ENCODE measurements at regions not wholly inside any gene's neighbourhood (a gene's known extent, or its start where the extent isn't known, plus 50 kb on each side); places are given as distances from the start of the nearest gene placed in this dataset.

DNA sequence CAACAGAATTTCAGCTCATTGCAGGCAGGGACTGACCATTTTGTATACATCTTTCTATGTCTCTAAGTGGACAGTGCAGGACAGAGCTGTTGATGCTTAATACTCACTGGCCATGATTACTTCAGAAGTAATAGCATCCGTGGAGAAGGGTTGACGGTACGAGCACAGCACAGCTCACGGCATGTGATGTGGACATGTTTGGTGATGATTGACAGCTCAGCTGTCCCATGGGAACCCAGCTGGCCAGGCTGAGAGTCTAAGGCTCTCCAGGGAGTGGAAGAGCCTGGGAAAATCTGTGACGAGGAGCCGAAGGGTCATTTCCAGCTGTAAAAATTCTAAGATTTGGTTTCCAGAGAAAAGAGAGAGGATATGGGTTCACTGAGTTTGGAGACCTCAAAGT lies 198.2 kb downstream of the SNX19 start:
- no peak for DNase-seq

DNA sequence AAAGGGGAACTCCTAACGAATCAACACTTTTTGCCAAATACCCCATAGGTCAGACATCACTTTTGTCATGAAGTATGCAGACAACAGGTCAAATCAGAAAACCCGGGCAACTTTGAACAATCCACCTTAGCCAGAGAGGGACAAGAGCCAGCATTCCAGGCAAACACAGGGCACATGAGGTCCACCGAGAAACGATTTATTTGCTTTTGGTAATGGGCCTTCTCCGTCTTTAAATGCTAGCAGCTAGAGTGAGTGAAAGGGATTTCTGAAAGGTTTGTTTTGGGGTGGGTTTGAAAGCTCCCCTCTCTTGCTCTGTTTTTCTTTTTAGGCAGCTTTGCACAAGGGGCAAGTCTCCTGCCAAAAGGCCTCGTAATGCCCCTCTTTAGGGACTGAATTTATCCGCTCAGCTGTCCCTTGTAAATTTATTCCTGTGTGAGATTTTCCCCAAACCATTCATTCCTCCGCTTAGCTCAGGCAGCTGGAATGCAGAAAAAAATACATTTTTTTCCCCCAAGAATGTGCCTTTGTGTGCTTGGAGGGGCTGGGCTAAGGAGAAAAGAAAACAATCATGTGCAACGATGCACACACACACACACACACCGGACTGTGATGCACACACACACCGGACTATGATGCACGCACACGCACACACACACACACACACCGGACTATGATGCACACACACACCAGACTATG lies 196.9 kb downstream of the SNX19 start:
- no peak for DNase-seq

DNA sequence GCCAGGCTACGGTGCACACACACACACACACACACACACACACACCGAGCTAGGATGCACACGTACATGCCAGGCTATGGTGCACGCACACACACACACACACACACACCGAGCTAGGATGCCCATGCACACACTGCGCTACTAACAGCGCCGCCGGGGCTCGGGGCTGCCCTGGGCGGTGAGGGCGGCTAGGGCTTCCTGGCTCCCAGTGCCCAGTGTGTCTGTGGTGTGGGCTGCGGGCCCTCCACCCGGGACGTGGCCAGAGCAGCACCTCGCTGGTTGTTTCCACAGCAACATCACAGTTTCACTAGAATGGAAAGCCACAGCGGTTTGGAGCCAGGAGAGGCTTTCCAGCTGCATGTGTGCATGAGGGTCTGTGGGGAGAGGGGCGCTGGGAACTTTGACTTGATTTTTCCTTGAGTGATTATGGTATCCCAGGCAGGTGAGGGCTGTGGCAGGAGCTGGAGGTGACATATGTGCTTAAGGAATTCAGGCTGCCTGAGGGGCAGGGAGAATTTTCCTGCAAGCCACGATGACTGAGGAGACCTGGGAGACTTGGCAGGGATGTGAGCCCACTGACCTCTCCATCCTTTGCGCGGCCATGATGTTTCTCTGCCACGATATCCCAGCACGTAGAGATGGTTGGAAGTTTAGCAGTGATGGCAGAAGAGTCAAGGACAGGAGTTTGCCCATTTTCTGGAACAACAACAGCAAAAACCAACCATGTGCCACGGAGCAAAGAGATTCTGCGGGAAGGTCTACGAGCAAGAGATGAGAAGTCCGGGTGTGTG lies 195.9 kb downstream of the SNX19 start:
- no peak for DNase-seq

DNA sequence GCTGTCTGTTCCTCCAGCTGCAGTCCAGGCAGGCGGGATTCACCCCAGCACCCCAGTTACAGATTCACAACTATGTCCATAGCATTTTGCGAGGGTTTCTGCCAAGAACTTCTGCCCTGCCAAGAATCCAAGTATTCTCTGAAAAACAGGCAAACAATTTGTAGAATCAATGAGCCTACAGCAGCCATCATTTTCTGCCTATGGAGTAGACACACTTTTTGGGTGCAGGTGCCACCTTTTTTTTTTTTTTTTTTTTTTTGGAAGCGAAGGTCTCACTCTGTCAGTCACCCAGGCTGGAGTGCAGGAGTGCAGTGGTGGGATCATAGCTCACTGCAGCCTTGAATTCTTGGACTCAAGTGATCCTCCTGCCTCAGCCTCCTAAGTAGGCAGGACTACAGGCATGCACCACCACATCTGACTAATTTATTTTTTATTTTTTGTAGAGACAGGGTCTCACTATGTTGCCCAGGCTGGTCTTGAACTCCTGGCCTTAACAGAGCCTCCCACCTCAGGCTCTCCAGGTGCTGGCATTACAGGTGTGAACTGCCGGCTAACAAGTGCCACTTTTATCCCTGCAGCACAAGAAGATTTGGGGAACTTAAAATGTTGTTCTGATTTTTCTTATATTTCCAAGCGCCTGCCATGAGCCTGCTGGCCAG lies 195.1 kb downstream of the SNX19 start:
- DNase-seq, result no peak

DNA sequence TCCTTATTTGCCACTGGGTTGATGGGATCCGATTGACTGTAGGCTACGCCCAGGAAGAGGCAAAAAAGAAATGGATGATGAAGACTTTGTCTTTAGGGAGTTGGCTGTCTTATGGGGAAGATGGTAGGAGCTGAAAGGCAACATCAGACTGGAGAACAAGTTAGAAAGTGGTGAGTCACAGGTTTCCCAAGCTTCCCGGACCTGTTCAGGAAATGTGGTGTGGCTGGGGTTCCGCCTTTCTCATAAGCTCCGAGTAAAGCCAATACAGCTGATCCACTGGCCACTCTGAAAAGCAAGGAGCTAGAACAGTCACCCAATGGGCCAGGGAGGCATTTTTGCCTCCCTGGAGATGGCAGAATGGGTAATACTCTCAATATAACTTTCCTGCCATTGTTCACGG lies 194.5 kb downstream of the SNX19 start:
- no peak for DNase-seq

DNA sequence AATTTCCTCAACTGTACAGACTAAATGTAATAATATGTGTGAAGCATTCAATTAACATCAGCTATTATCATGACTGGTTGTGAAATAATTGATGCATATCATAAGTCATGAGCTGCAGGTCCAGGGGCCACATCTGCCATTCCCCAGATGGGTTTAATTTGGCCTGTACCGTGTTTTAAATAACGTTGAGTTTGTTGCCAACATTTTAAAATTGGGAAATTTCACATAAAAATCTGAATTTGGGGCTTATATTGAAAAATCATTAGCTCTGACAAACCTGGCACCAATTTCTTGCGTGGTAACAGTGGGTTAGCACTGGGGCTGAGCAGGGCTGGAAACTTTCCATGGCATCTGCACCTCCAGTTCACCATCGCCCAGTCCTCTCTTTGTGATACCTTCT lies 193.9 kb downstream of the SNX19 start:
- DNase-seq, result no peak

DNA sequence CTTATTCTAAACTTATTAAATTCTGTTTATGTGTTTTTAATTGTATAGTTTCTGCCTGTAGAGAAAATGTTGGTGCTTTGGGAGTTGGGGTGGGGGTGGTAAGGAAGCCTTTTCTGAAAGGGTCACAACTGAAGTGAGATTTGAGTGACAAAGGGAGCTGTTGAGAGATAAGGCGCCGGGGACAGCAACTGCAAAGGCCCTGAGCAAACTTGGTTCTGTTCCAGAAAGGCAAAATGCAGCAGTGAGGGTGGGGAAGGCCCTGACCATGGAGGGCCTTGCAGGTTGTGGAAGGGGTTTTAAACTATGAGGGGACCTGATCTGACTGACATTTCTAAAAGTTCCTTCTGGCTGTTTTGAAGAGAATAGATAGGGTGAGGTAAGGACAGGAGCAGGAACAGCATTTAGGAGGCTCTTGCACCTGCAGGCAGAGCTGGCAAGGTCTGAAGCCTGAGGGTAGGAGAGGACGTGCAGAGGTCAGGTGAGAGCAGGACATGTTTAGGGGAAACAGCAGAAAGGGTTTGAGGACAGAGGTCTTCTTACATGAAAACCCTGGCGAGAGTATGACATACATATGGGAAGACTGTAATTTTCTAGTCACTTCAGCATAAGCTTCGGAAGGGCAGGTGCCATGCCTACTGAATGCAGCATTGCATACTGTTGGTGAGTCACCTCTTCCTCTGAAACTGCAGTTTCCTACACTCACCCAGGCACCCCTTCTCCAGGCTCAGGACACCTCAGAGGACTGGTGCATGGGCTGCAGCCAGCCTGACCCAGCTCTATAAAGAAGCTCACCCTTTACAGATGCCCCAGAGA lies 190.7 kb downstream of the SNX19 start:
- no peak for DNase-seq

DNA sequence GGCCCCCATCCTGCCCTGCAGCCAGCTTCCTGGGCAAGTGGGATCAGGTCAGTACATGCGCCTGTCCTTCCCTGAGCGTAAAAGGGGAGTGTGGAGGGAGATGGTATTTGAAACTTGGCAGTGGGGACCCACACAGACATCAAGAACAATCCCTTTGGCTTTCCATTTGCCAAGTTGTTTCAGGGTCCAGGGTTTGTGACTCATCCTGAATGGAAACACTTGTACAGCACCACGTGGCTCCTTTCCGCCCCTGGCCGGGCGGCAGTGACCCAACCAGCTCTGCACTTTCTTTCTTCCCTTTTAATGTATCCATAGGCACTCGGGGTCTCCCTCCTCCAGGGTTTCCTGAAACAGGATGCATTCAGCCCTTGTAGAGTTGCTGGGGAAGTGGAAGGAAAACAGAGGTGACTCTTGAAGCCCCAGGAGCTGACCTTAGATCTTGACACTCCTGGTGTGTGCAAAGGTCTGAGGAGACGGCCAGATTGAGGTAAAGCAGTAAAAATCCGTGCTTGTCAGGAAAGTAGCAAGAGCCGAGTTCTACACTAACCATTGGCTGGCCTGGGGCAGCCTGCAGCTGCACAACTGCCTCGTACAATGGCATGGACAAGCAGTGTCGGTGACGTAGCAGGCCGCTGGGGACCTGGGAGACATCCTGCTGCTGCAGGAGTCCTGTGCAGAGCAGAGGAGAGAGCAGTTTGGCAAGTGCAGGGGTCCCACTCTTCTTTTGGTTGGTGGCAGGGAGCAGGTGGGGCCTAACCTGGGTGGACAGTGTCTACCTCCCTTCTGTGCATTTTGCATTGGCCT lies 189.8 kb downstream of the SNX19 start:
- no peak for DNase-seq

DNA sequence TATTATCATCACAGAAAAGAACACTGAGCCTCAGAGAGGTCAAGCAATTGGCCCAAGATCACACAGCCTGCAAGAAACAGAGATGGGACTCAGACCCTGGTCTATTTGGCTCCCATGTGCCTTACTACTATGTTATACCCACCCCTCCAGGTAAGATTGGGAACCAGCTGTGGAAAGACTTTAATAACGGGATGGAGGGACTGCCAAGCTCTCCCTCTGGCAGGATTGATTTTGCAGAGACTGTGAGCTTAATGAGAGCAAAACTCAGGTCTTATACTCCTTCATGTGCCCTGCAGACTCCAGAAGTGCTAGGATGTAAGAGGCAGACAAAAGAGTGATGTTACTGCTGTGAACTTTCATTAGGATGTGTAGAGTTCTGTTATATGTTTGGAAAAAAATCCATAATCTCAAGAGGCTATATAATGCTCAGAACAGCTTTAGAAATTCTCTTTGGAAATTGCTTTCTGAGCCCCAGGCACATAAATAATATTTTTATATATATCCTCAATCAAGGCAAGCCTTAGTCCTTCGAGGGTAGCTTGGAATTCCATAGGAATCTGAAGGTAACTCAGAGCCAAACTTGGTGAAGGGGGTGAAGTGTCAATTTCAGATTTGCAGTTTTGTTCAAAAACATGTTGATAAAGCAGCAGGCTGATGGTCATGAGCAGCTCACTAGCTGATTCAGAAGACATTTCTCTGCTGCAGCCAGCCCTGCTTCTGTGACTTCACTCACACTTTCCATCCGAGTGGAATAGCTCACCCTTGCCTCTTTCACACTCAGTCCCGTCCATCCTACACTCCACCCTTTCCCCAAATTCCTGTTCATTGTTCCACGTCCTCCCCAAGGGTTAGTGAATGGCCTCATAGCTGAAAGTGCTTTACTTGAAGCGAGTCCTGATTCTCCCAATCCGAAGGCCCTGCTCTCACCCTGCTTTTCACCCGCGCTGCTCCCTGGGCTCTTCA lies 188.8 kb downstream of the SNX19 start:
- no peak for DNase-seq

DNA sequence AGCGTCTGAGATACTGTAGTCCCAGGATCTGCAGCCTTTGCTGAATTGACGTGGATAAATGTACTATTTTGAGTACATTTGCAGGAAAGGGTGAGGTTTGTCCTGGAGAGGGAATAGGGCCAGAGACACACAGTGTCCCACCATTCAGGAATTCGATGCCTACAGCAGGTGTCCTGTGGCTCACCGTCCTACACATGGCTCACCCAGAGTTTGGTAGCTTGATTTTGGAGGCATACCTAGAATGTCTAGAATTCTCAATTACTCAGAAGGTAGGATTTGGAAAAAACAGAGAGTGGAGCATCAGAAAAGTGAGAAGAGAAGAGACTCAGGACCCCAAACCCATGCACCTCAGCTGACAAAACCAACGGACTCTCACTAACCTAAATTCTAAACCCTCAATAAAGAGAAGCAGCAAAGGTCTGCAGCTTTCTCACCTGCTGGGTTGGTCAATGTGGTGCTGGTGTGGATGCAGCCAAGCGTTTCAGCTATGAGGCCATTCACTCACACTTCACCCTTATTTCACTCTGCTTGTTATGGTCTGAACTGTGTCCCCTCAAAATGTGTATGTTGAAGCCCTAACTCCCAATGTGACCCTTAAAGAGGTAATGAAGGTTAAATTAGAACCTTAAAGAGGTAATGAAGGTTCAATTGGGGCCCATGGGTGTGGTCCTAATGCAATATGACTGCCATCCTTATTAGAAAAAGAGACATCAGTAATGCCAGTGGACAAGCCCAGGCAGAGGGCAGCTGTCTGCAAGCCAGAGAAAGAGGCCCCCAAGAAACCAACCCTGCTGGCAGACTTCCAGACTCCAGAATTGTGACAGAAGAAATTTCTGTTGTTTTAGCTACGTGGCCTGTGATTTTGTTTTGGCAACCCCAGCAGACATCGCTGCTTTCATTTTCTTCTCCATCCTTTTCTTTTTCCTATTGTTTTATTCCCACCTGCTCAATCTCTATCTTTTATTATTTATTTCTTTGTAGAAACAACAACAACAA lies 187.8 kb downstream of the SNX19 start:
- no peak for DNase-seq

DNA sequence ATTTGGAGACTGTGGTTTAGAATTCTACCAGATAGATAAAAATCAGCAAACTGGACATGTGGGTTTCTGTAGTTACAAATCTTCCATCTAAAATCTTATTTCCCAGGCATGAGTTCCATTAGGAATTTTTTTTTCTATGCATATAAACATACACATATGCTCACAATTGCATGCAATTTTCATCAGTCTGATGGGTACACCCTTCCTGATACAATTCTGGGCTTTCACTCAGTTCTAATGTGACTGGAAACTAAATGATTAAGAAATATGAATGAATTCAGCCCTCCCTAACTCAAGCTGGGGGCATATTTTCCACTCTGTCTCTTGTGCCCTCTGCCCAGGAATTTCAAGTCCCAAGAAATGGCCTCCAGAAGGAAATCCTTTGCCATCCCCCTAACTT lies 187.1 kb downstream of the SNX19 start:
- no peak for DNase-seq

DNA sequence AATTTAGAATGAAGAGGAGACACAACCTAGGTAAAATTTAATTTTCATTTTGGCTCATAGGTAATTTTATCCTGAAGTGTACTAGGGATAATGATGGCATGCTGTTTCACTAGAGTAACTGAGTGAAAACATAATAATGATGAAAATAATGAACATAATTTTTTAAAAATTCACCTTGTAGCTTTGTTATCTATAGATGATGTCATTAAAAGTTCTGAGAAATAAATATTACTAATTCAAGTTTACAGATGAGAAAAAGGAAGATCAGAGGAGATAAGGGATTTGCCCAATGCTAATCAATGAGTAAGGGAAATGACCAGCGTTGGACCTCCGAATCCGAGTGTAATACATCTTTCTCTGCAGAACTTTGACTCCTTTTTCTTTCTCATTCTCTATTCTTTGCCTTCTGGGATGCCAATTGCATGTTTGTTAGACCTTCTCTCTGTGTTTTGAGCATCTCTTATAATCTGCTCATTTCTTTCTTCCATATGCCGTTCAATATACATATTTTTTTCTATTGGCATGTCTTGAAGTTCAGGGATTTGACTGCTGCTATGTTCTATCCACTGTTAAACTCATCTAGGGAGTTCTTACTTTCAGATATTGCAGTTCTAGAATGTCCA lies 186.5 kb downstream of the SNX19 start:
- DNase-seq, result no peak

DNA sequence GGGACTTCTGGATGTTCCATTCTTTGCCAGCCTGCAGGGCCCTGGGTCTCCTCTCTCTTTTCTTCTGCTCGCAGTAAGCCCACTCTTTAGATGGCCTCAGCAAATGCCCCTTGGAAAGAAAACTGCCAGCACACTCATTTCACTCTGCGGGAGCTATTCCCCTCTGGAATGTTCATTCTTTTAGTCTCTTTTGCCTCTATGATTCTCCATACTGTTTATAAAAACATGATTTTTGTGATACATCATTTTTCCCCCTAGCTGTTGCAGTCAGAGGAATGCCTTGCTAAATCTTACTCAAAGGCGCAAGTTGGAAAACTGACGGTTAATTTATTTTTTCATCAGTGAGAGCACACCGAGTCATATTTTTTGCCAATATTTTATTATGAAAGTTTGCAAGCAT lies 184.9 kb downstream of the SNX19 start:
- no peak for DNase-seq

DNA sequence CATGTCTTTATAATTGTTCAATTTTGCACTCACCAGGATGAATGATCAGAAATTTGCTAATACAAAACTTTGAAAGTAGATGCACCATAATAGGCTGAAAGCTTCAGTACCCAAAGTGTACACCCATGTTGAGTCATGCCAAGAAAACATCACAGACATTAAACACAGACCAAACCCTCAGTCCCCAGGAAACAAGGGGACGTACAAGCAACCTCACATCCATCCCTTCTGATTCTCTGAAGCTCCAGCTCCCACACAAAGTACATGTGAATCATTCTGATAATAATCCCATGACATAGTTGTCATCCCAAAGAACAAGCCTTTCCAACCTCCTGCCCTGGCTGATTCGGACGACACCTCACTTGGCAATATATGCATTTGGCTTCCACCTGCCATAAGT lies 183.8 kb downstream of the SNX19 start:
- no peak for DNase-seq

DNA sequence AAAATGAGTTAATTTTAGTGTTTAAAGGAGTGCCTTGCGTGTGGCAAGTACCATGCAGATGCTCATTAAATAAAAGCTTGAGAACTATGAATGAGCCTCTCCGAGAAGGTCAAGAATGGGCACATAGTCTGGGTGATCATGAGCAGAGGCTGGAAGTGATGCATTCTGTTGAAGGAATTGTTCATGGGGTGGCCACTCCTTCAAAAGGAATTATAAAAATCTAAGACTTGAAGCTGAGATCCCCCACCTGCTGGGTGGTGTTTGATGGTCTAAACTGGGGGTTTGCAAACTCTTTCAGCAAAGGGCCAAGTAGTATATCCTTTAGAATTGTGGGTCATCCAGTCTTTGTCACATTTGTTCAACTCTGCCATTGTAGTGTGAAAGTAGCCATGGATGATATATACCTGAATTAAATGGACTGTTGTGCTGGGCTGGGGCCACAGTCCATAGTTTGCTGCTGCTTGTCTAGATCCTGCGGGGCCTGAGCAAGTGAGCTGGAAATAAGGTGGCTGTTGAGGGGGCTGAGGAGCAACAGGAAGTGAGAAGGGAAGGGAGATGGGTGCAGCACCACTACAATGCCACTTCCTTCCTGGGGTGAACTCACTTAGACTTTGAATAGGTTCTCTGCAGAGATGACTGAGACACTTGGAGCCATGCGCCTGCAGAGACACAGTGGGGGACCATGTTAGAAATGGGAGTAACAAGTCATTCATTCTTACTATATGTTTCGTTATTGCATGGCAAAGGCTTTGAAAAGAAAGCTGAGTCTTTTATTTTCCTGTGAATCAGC lies 179.0 kb downstream of the SNX19 start:
- DNase-seq, result no peak

DNA sequence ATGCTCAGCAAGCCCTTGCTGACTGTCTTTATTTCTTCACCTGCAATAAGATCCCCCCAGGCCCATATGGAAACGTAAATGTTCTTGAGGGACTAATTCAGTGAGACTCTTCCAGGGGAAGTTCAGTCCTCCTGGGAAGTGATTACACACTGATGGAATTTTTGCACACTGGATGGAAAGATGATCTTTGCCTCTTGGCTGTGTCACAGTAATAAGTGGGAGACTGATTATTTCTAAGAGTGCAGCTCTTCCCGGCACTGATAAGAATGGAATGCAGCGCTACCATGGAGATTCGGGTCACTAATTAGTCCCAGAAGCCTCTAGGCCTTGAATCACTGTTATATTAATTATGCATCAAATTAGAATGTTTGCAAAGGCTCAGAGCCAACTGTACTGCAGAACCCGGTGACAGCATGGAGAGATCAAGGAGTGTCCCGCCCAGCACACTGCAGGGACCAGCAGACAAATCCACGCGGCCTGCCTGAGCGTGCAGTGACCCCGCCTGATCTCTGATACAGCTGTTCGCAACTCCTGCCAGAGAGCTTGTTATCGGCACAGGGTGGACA lies 178.3 kb downstream of the SNX19 start:
- DNase-seq, result no peak

DNA sequence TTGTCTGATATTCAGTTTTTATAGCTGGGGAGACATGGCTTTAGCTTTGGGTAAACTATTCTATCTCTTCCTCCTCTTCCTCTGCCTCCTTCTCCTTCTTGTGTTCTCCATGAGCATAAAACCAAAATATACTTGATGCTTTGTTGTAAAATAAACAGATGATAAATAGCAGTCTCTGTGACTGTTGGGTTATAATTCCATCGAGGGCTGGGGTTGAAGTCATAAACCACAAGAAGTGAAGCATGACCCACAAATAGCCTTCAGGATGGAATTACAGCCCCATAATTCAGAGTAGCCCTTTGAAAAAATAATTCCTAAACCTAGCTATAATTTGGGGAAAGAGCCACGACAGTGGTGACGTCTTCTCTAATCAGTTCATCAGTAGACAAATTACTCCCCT lies 177.7 kb downstream of the SNX19 start:
- DNase-seq, result no peak

DNA sequence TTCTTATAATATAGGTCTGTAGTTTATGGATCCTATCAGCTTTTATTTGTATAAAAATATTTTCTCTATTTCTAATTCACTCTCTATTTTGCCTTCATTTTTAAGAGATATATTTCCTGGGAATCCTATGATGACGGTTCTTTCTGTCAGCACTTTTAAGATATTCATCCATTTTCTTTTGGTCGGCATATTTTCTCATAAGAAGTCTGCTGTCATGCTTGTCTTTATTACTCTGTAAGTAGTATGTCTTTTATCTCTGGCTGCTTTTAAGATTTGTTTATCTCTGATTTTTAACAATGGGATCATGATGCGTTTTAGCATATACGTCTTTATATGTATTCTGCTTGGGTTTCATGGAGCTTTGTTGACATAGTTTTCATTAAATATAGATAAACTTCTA lies 175.5 kb downstream of the SNX19 start:
- DNase-seq, result no peak
